SU-DHL-6 (cell line): ENCODE measurements at regions not wholly inside any gene's neighbourhood (a gene's known extent, or its start where the extent isn't known, plus 50 kb on each side); places are given as distances from the start of the nearest gene placed in this dataset.

ENCODE experiments used
- EZH2phosphoT487 ChIP-seq: fragments of 200-600 bp; sonication (generic), shearing (Covaris generic); conservative IDR thresholded peaks from 2 replicates; pipeline ENCODE4 v1.6.1; 2018; ENCODE audit warnings: mild to moderate bottlenecking, antibody characterized with exemption, low read length, moderate library complexity, mixed read lengths
- TF ChIP-seq, protein P1 (sequence below): fragments of 200-600 bp; sonication (generic); IDR thresholded peaks from one replicate; pipeline ENCODE4 v1.5.1; 2017; ENCODE audit warnings: antibody characterized with exemption, mild to moderate bottlenecking, low read length, moderate library complexity; ENCODE audit not compliant: insufficient read depth, poor library complexity, severe bottlenecking

DNA sequence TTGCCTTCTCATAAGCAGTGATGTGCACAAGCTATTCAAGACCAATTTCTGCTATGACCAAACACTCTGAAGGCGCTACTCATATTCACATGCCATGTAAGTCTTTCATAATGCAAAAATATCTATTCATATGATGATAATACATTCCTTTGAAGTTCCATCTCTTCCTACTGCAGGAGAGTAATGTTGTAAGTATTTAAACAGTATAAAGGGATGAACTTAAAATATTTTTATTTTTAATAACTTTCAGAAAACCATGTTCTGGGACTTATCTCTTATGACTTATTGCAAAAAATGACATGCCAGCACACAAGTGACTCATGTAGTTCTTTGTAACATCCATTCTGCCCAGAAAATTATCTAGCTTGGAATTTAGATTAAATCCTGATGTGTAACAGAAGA lies 376.4 kb downstream of the KCTD16 start:
- TF ChIP-seq, protein P1, sequence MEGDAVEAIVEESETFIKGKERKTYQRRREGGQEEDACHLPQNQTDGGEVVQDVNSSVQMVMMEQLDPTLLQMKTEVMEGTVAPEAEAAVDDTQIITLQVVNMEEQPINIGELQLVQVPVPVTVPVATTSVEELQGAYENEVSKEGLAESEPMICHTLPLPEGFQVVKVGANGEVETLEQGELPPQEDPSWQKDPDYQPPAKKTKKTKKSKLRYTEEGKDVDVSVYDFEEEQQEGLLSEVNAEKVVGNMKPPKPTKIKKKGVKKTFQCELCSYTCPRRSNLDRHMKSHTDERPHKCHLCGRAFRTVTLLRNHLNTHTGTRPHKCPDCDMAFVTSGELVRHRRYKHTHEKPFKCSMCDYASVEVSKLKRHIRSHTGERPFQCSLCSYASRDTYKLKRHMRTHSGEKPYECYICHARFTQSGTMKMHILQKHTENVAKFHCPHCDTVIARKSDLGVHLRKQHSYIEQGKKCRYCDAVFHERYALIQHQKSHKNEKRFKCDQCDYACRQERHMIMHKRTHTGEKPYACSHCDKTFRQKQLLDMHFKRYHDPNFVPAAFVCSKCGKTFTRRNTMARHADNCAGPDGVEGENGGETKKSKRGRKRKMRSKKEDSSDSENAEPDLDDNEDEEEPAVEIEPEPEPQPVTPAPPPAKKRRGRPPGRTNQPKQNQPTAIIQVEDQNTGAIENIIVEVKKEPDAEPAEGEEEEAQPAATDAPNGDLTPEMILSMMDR = no peak
- no peak for TF ChIP-seq EZH2phosphoT487
